MM.1S (cell line): ENCODE measurements at regions not wholly inside any gene's neighbourhood (a gene's known extent, or its start where the extent isn't known, plus 50 kb on each side); places are given as distances from the start of the nearest gene placed in this dataset.

Experiments
- DNase-seq: peaks from one replicate; pipeline ENCODE4 v3.0.0-alpha.2; 2015
- H2AFZ ChIP-seq: fragments of 300-600 bp; sonication (generic); 2 replicates; pipeline ENCODE4 v1.6.0; 2016; ENCODE audit warnings: antibody characterized with exemption, low read length
- H3F3A ChIP-seq: fragments of 300-600 bp; sonication (generic); 2 replicates; pipeline ENCODE4 v1.6.1; 2016; ENCODE audit warnings: mild to moderate bottlenecking, antibody characterized with exemption, low read length, moderate library complexity, mixed read lengths; ENCODE audit not compliant: insufficient read depth
- H3K27ac ChIP-seq: fragments of 300-600 bp; sonication (generic); 2 replicates; pipeline ENCODE4 v1.5.1; 2016; ENCODE audit warnings: mild to moderate bottlenecking, low read length
- H3K27me3 ChIP-seq: fragments of 300-600 bp; sonication (generic); replicated peaks from 2 replicates; pipeline ENCODE4 v1.6.0; 2016; ENCODE audit warnings: low read length; ENCODE audit not compliant: insufficient read depth
- H3K36me3 ChIP-seq: fragments of 300-600 bp; sonication (generic); replicated peaks from 2 replicates; pipeline ENCODE4 v1.6.1; 2016; ENCODE audit warnings: mild to moderate bottlenecking, low read length, mixed read lengths; ENCODE audit not compliant: insufficient read depth
- H3K4me1 ChIP-seq: fragments of 300-600 bp; sonication (generic); 2 replicates; pipeline ENCODE4 v1.6.1; 2016; ENCODE audit warnings: low read length, mixed read lengths
- H3K4me2 ChIP-seq: fragments of 300-600 bp; sonication (generic); 2 replicates; pipeline ENCODE4 v1.6.0; 2016; ENCODE audit warnings: low read depth, low read length
- H3K4me3 ChIP-seq: fragments of 300-600 bp; sonication (generic); 2 replicates; pipeline ENCODE4 v1.5.1; 2016; ENCODE audit warnings: low read length, mixed read lengths
- H3K79me2 ChIP-seq: fragments of 300-600 bp; sonication (generic); 2 replicates; pipeline ENCODE4 v1.6.1; 2016; ENCODE audit warnings: mixed run types, low read length, mixed read lengths
- H3K9ac ChIP-seq: fragments of 300-600 bp; sonication (generic); 2 replicates; pipeline ENCODE4 v1.6.1; 2016; ENCODE audit warnings: low read length, mixed read lengths
- H3K9me2 ChIP-seq: fragments of 300-600 bp; sonication (generic); replicated peaks from 2 replicates; pipeline ENCODE4 v1.6.1; 2016; ENCODE audit warnings: mild to moderate bottlenecking, low read length, mixed read lengths; ENCODE audit not compliant: insufficient read depth
- H3K9me3 ChIP-seq: fragments of 300-600 bp; sonication (generic); replicated peaks from 2 replicates; pipeline ENCODE4 v1.6.1; 2016; ENCODE audit warnings: mild to moderate bottlenecking, low read length, mixed read lengths; ENCODE audit not compliant: insufficient read depth
- H4K20me1 ChIP-seq: fragments of 300-600 bp; sonication (generic); 2 replicates; pipeline ENCODE4 v1.6.1; 2016; ENCODE audit warnings: mild to moderate bottlenecking, low read length, moderate library complexity, mixed read lengths; ENCODE audit not compliant: insufficient read depth
- EZH2 ChIP-seq: fragments of 300-600 bp; sonication (generic); optimal IDR thresholded peaks from 2 replicates; pipeline ENCODE3; 2017; ENCODE audit warnings: low read depth, mild to moderate bottlenecking, antibody characterized with exemption, low read length, mixed read lengths
- EZH2phosphoT487 ChIP-seq: fragments of 300-600 bp; sonication (generic); IDR thresholded peaks from 2 replicates; pipeline ENCODE4 v1.6.1; 2018; ENCODE audit warnings: antibody characterized with exemption, low read length
- TF ChIP-seq, protein P1 (sequence below): fragments of 300-600 bp; sonication (generic); IDR thresholded peaks from 2 replicates; pipeline ENCODE4 v1.5.1; 2016; ENCODE audit warnings: antibody characterized with exemption, low read length, mixed read lengths

DNA sequence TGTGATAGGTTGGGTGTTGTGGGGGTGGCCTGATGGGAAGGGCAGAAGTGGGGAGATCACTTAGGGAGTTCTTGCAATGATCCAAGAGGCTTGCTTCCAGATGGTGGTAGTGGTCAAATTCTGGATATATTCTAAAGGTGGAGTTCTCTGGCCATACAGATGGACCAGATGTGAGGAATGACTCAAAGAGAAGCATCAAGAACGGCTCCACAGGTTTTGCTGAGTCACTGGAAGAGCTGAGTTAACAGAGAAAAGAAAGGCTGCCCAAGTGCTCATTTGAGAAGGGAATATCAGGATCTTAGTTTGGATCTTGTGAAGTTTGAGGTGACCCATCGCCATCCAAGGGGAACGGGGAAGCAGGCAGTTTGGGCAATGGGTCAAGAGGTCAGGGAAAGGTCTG is 192.9 kb upstream of the GALNT2 start:
- H3K4me1 ChIP-seq: no peaks in the 10 kb centered on the region
- no peaks in the 10 kb centered on the region for H3F3A ChIP-seq
- H3K9ac ChIP-seq: no peak overlapping the region
- no peaks in the 10 kb centered on the region for H3K9me3 ChIP-seq
- no peaks in the 10 kb centered on the region for H3K27me3 ChIP-seq
- no peaks in the 10 kb centered on the region for H4K20me1 ChIP-seq
- no peaks in the 10 kb centered on the region for H3K9me2 ChIP-seq
- no peak overlapping the region for H2AFZ ChIP-seq
- H3K27ac ChIP-seq: no peak overlapping the region
- no peaks in the 10 kb centered on the region for H3K79me2 ChIP-seq
- no peak for DNase-seq
- H3K4me2 ChIP-seq: no peak overlapping the region
- H3K36me3 ChIP-seq: no peaks in the 10 kb centered on the region
- TF ChIP-seq EZH2 (no peak), EZH2phosphoT487 (no peak)
- TF ChIP-seq, protein P1, sequence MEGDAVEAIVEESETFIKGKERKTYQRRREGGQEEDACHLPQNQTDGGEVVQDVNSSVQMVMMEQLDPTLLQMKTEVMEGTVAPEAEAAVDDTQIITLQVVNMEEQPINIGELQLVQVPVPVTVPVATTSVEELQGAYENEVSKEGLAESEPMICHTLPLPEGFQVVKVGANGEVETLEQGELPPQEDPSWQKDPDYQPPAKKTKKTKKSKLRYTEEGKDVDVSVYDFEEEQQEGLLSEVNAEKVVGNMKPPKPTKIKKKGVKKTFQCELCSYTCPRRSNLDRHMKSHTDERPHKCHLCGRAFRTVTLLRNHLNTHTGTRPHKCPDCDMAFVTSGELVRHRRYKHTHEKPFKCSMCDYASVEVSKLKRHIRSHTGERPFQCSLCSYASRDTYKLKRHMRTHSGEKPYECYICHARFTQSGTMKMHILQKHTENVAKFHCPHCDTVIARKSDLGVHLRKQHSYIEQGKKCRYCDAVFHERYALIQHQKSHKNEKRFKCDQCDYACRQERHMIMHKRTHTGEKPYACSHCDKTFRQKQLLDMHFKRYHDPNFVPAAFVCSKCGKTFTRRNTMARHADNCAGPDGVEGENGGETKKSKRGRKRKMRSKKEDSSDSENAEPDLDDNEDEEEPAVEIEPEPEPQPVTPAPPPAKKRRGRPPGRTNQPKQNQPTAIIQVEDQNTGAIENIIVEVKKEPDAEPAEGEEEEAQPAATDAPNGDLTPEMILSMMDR: no peak
- no peak overlapping the region for H3K4me3 ChIP-seq

DNA sequence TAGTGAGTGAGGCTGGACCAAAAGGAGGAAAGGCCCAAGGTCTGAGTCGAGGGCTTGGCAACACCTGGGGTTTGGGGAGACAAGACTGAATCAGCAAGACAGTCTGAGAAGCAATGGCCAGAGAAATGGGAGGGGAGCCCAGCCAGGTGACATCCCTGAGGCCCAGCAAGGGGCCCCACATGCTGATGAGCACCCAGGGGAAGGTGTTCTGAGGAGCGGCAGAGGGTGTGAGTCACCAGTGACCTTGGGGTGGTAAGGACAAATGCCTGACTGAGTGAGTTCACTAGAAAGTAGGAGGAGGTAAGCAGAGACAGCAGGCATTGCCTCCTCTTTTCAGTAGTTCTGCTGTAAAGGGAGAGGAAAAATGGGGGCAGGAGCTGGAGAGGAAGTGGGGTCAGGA is 192.4 kb upstream of the GALNT2 start:
- no peaks in the 10 kb centered on the region for H3F3A ChIP-seq
- no peaks in the 10 kb centered on the region for H3K9me2 ChIP-seq
- no peaks in the 10 kb centered on the region for H3K79me2 ChIP-seq
- no peak overlapping the region for H3K4me3 ChIP-seq
- no peak overlapping the region for H3K4me2 ChIP-seq
- no peak overlapping the region for H3K9ac ChIP-seq
- no peak overlapping the region for H3K27ac ChIP-seq
- no peaks in the 10 kb centered on the region for H3K27me3 ChIP-seq
- H3K36me3 ChIP-seq: no peaks in the 10 kb centered on the region
- no peak overlapping the region for H2AFZ ChIP-seq
- H3K9me3 ChIP-seq: no peaks in the 10 kb centered on the region
- no peaks in the 10 kb centered on the region for H4K20me1 ChIP-seq
- DNase-seq: no peak
- TF ChIP-seq, protein P1: no peak
- no peak for TF ChIP-seq EZH2phosphoT487
- no peak for TF ChIP-seq EZH2
- H3K4me1 ChIP-seq: no peaks in the 10 kb centered on the region

DNA sequence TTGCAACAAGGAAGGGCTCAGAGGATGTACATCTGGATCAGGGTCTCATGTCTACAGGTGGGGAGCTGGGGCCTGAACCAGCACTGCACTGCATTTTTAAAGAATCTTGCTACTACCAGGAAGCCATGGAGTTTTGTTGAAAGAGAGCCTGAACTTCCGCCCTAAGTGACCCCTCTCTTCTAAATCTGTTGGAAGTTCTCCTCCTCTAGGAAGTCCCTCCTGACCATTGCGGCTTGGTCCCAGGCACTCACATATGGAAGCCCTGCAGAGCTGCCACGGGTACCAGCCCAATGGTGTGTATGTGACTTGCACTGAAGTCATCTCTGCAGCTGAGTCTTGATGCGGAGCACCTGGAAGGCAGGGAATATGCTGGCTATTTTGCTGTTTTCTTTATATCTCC is 192.0 kb upstream of the GALNT2 start:
- H3K79me2 ChIP-seq: no peaks in the 10 kb centered on the region
- H3K4me2 ChIP-seq: no peak overlapping the region
- no peak overlapping the region for H2AFZ ChIP-seq
- no peaks in the 10 kb centered on the region for H3K9me3 ChIP-seq
- no peak overlapping the region for H3K4me3 ChIP-seq
- H3F3A ChIP-seq: no peaks in the 10 kb centered on the region
- H3K9me2 ChIP-seq: no peaks in the 10 kb centered on the region
- DNase-seq: no peak
- H3K36me3 ChIP-seq: no peaks in the 10 kb centered on the region
- no peak overlapping the region for H3K27ac ChIP-seq
- TF ChIP-seq EZH2phosphoT487 (no peak), EZH2 (no peak)
- TF ChIP-seq, protein P1: no peak
- H3K9ac ChIP-seq: no peak overlapping the region
- no peaks in the 10 kb centered on the region for H3K27me3 ChIP-seq
- H3K4me1 ChIP-seq: no peaks in the 10 kb centered on the region
- no peaks in the 10 kb centered on the region for H4K20me1 ChIP-seq
